ENCODE measurements at regions not wholly inside any gene's neighbourhood (a gene's known extent, or its start where the extent isn't known, plus 50 kb on each side); places are given as distances from the start of the nearest gene placed in this dataset.
"Not testable (repeated sequence)": the region's sequence is repeated elsewhere in the genome, so short reads cannot be mapped to it uniquely, and the experiment has no call there.

- DNase-seq (ENCODE audit: low read depth), result not testable (repeated sequence)
Measured at GRCh38 chrX:84858771-84859170, 144.9 kb upstream of the APOOL start.

GRCh38 chrX:84865113-84865512, 138.6 kb upstream of the APOOL start:
- DNase-seq (ENCODE audit: low read depth), result no peak

GRCh38 chrX:84870281-84870680, 133.4 kb upstream of the APOOL start:
- DNase-seq (ENCODE audit: low read depth), result not testable (repeated sequence)

GRCh38 chrX:84872160-84872771, 131.4 kb upstream of the APOOL start:
- DNase-seq (ENCODE audit: low read depth), result not testable (repeated sequence)

GRCh38 chrX:84873176-84873575, 130.5 kb upstream of the APOOL start:
- no peak for DNase-seq (ENCODE audit: low read depth)

GRCh38 chrX:84876876-84877275, 126.8 kb upstream of the APOOL start:
- DNase-seq (ENCODE audit: low read depth), result no peak

- no peak for DNase-seq (ENCODE audit: low read depth)
Measured at GRCh38 chrX:84893897-84894296, 109.8 kb upstream of the APOOL start.

- DNase-seq (ENCODE audit: low read depth), result no peak
Measured at GRCh38 chrX:84907324-84907968, 96.2 kb upstream of the APOOL start.

- DNase-seq (ENCODE audit: low read depth), result no peak
Measured at GRCh38 chrX:84909151-84909550, 94.5 kb upstream of the APOOL start.

- DNase-seq (ENCODE audit: low read depth), result no peak
Measured at GRCh38 chrX:84924624-84925023, 79.1 kb upstream of the APOOL start.

GRCh38 chrX:84932814-84933213, 70.9 kb upstream of the APOOL start:
- no peak for DNase-seq (ENCODE audit: low read depth)

- DNase-seq (ENCODE audit: low read depth), result no peak
Measured at GRCh38 chrX:84933956-84934556, 69.6 kb upstream of the APOOL start.
